Lower leg skin (tissue), 4 donors: ENCODE measurements at regions not wholly inside any gene's neighbourhood (a gene's known extent, or its start where the extent isn't known, plus 50 kb on each side); places are given as distances from the start of the nearest gene placed in this dataset.

ENCODE experiments used
- DNase-seq, 2 donors: peaks; one replicate each; pipeline ENCODE4 v3.0.0-alpha.2; 2019; ENCODE audit warnings: low spot score in 2 of 2
- H3K4me3 ChIP-seq: fragments of 200-600 bp; sonication (generic); 2 replicates; pipeline ENCODE4 v1.5.1; 2017; ENCODE audit warnings: mild to moderate bottlenecking, low read depth; ENCODE audit not compliant: poor library complexity, severe bottlenecking
- POLR2A ChIP-seq, 2 donors: fragments of 450-650 bp; IDR thresholded peaks; one replicate each; pipeline ENCODE4 v1.6.1; 2016 to 2017; ENCODE audit warnings: antibody characterized with exemption in 2 of 2, mild to moderate bottlenecking in 1 of 2, moderate library complexity in 1 of 2
- WGBS, 2 donors: methylation state at CpG; one replicate each; pipeline ENCODE4 v1.1.5; 2018; 5-methylcytosine and 5-hydroxymethylcytosine counted together
- intact Hi-C: fragments of 100-400 bp; cut with DNase I; formaldehyde crosslinking; loops from one replicate; pipeline ENCODE4 v1.15.0; 2023; ENCODE audit warnings: low total_unique reads
- TF ChIP-seq, protein P1 (sequence below), 3 donors: fragments of 450-650 bp; IDR thresholded peaks; one replicate each; pipeline ENCODE4 v1.5.1; 2016; ENCODE audit warnings: antibody characterized with exemption in 3 of 3, mild to moderate bottlenecking in 3 of 3, moderate library complexity in 2 of 3

- DNase-seq: no peak
- no peak overlapping the region for H3K4me3 ChIP-seq
- no peak for TF ChIP-seq POLR2A (IDR thresholded peaks at IDR 0.05)
- TF ChIP-seq, protein P1, sequence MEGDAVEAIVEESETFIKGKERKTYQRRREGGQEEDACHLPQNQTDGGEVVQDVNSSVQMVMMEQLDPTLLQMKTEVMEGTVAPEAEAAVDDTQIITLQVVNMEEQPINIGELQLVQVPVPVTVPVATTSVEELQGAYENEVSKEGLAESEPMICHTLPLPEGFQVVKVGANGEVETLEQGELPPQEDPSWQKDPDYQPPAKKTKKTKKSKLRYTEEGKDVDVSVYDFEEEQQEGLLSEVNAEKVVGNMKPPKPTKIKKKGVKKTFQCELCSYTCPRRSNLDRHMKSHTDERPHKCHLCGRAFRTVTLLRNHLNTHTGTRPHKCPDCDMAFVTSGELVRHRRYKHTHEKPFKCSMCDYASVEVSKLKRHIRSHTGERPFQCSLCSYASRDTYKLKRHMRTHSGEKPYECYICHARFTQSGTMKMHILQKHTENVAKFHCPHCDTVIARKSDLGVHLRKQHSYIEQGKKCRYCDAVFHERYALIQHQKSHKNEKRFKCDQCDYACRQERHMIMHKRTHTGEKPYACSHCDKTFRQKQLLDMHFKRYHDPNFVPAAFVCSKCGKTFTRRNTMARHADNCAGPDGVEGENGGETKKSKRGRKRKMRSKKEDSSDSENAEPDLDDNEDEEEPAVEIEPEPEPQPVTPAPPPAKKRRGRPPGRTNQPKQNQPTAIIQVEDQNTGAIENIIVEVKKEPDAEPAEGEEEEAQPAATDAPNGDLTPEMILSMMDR (IDR thresholded peaks at IDR 0.05): no peak
- intact Hi-C loops: no loop called here
- WGBS, 2 donors: 46 to 53% methylated on average over 2 of the region's 2 CpGs
Measured at GRCh38 chr5:88450239-88450638, 181.6 kb upstream of the TMEM161B start.

GRCh38 chr5:88438006-88438405, 169.4 kb upstream of the TMEM161B start:
- intact Hi-C loops: no loop called here
- TF ChIP-seq, protein P1 (IDR thresholded peaks at IDR 0.05): no peak

GRCh38 chr5:88436290-88436689, 167.6 kb upstream of the TMEM161B start:
- intact Hi-C loops: no loop called here
- WGBS, 2 donors: 94 to 97% methylated on average over 2 of the region's 2 CpGs
- H3K4me3 ChIP-seq: no peak overlapping the region
- no peak for DNase-seq
- no peak for TF ChIP-seq POLR2A (IDR thresholded peaks at IDR 0.05)
- TF ChIP-seq, protein P1 (IDR thresholded peaks at IDR 0.05): no peak

More at GRCh38 chr5:88438006-88438405, 169.4 kb upstream of the TMEM161B start:
- 40 to 50% methylated on average over 1 of the region's 1 CpG for WGBS, 2 donors
- no peak overlapping the region for H3K4me3 ChIP-seq
- no peak for DNase-seq

DNA sequence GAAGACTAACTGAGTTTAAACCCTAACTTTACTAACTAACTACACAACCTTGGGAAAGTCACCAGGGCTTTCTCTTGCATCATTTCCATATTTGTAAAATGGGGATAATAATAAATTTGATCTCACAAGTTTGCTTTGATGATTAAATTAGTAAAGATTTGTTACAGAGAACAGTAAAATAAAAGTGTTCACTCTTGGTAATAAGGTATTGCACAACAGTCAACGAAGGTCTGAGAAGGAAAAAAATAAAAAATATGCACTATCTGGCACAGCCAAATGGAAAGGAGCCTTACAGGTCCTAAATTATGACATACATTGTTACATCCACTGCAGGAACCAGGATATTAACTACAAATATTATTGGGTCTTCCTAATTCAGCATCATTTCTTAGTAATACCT, 160.0 kb upstream of the TMEM161B start:
- 38 to 54% methylated on average over 1 of the region's 1 CpG for WGBS, 2 donors
- TF ChIP-seq, protein P1 (IDR thresholded peaks at IDR 0.05): no peak
- no peak for TF ChIP-seq POLR2A (IDR thresholded peaks at IDR 0.05)
- intact Hi-C loops: no loop called here
- H3K4me3 ChIP-seq: no peak overlapping the region
- DNase-seq: no peak

- no peak for DNase-seq
- TF ChIP-seq, protein P1 (IDR thresholded peaks at IDR 0.05): no peak
- no peak for TF ChIP-seq POLR2A (IDR thresholded peaks at IDR 0.05)
- intact Hi-C loops: no loop called here
- no peak overlapping the region for H3K4me3 ChIP-seq
Measured at GRCh38 chr5:88426441-88426840, 157.8 kb upstream of the TMEM161B start.

GRCh38 chr5:88425124-88425523, 156.5 kb upstream of the TMEM161B start:
- 95 to 97% methylated on average over 1 of the region's 1 CpG for WGBS, 2 donors
- intact Hi-C loops: no loop called here
- no peak overlapping the region for H3K4me3 ChIP-seq
- DNase-seq: no peak
- TF ChIP-seq, protein P1 (IDR thresholded peaks at IDR 0.05): no peak
- no peak for TF ChIP-seq POLR2A (IDR thresholded peaks at IDR 0.05)
